ENCODE measurements at regions not wholly inside any gene's neighbourhood (a gene's known extent, or its start where the extent isn't known, plus 50 kb on each side); places are given as distances from the start of the nearest gene placed in this dataset.
"Not testable (repeated sequence)": the region's sequence is repeated elsewhere in the genome, so short reads cannot be mapped to it uniquely, and the experiment has no call there.

DNA sequence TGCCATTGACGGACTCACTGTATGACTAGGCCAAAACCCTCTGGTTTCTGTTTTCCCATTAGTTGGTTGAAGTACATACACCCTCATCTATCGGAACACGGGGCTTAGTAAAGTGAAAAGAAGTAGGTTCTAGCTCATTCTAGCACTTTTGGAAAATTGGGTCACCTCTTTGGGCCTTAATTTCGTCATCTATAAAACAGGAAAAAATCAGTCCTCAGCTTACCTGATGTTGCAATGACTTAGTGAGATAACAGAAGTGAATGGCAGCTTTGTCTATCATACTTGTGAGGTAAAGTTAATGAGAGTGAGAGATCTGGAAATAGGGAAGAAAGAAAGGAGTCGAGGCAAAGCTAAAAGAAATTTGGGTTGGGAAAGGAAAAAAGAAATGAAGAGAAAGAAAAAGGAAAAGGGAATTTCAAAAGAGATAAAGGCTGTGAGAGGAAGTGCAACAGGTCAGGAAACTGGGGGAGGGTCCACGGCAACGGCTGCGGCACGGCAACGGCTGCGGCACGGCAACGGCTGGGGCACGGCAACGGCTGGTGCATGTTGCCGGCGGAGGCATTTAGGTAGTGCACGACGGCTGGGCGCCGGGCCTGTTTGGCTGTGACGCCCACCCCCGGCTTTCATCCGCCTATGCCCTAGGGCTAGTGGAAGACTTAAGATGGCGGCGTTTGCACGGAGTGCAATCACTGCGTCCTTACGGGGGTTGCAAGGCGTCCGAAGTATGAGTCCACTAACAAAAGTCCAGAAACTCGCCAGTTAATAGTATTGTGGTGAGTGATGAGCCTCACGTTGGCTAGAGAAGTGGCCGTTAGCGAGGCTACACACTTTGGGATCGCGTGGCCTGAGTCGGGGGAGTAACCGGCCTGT lies 91.4 kb upstream of the XIST start:
- peak; percentile 91 for DNase-seq (ENCODE audit: low spot score)

DNA sequence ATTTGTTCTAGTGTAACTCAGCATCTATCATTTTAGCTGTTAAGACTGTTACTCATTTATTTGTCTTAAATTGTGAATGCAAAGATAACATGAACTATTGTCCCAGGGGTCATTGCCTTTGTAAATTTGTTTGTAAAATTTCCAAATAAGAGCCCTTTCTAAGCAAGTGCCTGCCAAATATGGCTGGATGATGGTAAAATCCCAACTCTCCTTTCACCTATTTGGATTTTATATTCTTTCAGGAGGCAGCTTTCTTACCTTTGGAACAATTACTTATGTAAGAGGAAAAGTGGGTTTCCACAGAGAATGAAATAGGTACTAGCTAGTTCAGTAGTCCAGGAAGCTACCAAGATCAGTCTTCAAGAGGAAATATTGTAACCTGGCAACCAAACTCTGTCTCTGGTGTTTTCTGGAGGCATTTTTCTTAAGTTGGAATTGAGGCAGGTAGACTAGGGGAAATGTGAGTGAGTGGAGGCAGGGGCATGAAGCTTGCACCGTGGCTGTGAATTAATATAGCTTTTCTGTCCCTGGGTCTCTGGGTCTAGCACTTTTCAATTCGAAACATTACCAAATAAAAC lies 88.5 kb upstream of the XIST start:
- DNase-seq (ENCODE audit: low spot score) = no peak

DNA sequence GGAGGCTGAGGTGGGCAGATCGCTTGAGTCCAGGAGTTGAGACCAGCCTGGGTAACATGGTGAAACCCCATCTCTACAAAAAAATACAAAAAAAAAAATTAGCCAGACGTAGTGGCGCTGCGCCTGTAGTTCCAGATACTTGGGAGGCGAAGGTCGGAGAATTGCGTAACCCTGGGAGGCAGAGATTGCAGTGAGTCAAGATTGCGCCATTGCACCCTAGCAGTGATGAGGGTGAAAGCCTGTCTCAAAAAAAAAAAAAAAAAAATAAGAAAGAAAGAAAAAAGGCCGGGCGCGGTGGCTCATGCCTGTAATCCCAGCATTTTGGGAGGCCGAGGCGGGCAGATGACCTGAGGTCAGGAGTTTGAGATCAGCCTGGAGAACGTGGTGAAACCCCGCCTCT lies 85.3 kb upstream of the XIST start:
- not testable (repeated sequence) for DNase-seq (ENCODE audit: low spot score)

DNA sequence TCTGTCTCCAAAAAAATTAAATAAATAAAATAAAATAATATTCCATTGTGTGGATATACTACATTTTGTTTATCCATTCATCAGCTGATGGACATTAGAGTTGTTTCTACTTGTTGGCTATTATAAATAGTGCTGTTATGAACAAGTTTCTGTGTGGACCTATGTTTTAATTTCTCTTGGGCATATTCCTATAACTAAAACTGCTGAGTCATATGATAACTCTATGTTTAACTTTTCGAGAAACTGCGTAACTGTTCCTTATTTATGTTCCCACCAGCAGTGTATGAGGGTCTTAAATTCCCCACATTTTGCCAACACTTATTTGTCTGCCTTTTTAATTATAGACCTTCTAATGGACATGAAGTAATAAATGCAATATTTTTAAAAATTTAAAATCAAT lies 80.0 kb upstream of the XIST start:
- no peak for DNase-seq (ENCODE audit: low spot score)

DNA sequence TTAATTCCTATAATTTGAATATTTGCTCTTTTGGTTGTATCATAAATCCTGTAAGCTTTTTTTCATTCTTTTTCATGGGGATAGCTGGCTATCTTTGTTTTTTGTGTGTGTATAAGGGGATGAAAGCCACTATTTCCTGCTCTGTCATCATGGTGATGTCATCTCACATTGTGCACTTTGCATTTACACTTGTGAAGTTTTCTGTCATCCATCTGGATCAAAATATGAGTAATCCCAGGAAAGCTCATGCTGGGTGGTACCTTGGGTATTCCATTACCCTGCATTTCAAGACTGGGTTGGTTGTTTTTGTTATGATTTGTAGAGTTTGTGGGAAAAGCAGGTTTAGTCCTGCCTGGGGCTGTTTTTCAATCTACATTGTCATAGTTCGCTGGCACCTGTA lies 77.8 kb upstream of the XIST start:
- DNase-seq (ENCODE audit: low spot score) = no peak

DNA sequence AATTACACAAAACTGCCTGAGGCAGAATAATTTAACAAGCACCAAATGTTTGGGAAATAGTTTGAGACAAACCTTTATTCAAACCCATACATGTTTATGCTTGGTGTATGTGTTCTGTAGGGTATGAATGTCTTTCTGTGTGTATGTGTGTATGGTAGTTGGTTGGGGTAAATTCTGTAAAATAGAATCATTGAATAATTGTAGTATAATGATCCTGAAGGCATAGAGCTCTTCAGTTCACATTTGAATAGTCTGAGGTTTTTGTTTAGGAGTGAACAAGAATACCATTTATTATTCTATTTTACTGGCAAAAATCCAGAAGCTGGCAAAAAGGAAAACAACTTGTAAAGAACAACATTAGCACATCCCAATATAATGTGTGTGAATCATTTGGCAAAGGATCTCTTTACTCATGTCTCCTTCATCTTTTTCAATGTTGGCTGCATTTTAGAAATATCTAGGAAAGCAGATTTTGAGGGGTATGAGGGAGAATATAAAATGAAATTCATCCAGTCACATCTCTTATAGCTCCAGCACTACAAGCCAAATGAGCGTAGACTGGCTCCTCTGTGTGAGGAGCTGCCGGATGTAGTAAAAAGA lies 70.4 kb upstream of the XIST start:
- DNase-seq (ENCODE audit: low spot score) = peak; percentile 16

DNA sequence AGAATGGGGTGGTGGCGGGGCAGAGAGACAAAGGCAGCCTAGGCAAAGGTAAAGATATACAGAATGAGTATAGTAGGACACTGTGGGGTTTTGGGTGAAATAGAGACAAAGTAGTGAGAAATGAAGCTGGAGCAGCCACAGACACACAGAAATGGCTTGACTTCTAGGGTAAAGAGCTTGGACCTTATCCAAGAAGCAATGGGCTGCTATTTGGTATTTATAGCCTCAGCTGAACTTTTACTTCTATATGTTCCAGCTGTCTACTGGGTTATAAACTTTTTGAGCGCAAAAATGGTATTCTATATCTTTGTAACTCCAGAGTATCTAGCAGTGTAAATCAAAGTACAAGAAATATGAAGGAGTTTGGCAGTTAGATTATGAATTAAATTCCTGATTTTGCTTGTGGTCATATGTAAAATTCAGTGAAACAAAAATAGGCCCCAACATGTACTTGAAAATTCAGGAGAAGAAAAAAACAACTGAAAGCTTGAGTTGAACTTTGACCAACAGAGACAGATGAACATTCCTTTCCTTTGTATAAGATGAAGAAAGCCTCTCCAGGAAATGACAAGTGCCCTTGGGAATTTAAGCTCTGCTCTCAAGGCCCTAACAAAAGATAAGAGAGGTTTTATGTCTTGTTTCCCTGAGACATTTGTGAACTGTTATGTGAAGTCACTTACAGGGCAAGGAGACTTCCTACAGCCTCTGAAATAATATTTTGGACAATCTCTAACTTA lies 64.6 kb upstream of the XIST start:
- DNase-seq (ENCODE audit: low spot score) = peak; percentile 59

DNA sequence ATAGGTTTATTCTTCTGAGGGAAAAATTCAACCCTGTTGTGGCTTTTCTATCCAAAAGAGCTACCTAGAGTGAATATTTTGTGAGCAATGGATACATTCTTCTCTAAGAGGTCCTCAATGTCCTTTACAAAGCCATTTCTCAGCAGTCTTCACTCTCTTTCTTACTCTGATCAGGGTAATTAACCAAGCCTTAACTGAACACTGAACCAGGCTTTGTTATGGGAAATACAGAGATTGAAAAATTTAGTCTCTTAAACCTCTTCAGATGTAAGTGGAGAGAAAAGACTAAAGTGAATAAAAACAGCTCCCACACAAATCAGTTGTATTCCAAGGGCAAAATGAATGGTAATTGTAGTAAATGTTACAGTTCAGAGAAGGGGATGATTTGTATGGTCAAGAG lies 64.0 kb upstream of the XIST start:
- DNase-seq (ENCODE audit: low spot score) = no peak

DNA sequence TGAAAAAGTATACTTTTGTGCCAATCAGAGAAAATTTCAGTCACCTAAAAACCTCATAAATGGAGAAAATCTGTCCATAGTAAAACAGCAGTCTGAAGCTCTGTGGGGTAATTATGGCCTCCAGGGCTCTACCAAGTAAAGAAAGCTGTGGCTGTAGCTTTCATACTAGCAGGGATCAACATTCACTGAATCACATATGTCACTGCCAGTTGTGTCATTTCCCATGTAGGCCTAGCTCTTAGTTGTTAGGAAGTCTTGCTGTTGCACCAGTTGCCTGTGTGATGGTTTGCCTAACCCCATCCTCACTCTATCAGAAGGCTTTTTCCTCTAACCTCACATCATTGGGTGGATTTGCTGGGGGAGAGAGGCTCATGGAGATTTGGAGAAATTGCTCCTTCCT lies 62.3 kb upstream of the XIST start:
- not testable (repeated sequence) for DNase-seq (ENCODE audit: low spot score)

DNA sequence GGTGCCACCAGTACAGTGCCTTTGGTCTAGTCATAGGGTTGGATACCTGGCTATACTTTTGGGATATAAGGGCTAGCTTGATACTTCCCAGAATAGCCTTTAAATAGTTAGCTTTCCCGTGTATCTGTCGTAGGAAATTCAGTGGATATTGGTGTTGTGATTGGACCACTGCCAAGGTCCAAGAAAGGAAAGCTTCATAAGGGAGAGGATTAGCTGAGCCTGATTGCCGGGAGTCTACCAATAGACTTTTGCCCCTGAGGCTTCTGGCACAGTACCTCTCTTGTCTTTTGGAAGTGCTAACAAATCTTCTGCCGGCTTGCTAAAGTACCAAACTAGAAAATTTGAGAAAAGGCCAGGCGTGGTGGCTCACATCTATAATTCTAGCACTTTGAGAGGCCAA lies 61.1 kb upstream of the XIST start:
- DNase-seq (ENCODE audit: low spot score) = no peak

DNA sequence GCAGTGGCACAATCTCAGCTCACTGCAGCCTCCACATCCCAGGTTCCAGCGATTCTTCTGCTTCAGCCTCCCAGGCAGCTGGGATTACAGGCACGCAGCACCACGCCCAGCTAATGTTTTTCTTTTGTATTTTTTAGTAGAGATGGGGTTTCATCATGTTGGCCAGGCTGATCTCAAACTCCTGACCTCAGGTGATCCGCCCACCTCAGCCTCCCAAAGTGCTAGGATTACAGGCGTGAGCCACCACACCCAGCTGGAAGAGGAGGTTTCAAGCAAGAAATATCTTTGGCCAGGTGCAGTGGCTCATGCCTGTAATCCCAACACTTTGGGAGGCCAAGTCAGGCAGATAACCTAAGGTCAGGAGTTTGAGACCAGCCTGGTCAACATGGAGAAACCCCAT lies 59.4 kb upstream of the XIST start:
- DNase-seq (ENCODE audit: low spot score) = not testable (repeated sequence)

DNA sequence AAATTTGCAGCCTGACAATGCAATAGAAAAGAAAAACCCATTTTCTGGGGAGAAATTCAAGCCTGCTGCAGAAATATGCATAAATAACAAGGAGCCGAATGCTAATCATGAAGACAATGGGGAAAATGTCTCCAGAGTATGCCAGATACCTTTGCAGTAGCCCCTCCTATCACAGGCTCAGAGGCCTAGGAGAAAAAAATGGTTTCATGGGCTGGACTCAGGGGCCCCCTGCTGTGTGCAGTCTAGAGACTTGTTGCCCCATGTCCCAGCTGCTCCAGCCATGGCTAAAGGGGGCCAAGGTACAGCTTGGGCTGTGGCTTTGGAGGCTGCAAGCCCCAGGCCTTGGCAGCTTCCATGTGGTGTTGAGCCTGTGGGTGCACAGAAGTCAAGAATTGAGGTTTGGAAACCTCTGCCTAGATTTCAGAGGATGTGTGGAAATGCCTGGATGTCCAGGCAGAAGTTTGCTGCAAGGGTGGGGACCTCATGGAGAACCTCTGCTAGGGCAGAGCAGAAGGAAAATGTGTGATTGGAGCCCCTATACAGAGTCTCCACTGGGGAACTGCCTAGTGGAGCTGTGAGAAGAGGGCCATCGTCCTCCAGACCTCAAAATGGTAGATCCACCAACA lies 53.3 kb upstream of the XIST start:
- DNase-seq (ENCODE audit: low spot score) = not testable (repeated sequence)

DNA sequence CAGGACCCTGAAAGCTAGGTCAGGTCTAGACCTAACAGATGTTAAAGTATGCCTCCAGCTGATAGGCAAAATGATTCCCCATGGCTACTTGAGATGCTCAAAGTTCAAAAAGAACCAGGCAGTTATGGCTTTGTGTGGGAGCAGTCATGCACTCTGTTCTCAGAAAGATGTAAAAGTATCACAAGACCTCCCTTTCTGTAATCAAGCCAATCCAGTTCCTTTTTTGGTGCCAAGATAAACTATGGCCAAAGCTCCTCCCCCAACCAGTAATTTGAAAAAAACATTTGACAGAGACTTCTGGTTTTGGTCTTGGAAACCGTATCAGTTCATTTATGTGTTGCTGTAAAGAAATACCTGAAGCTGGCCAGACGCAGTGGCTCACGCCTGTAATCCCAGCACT lies 51.4 kb upstream of the XIST start:
- no peak for DNase-seq (ENCODE audit: low spot score)
